ENCODE measurements at regions not wholly inside any gene's neighbourhood (a gene's known extent, or its start where the extent isn't known, plus 50 kb on each side); places are given as distances from the start of the nearest gene placed in this dataset.

- TF ChIP-seq CTCF (IDR thresholded peaks at IDR 0.05), result no peak
- no peak for TF ChIP-seq POLR2A (IDR thresholded peaks at IDR 0.05)
These were observed 316.1 kb downstream of the PSAT1 start for GRCh38 chr9:78613006-78613405.

All from stomach (tissue), 4 donors.